A549 (cell line): ENCODE measurements at regions not wholly inside any gene's neighbourhood (a gene's known extent, or its start where the extent isn't known, plus 50 kb on each side); places are given as distances from the start of the nearest gene placed in this dataset.

Experiments
- ATAC-seq, 2 experiments: fragments of 200-7000 bp in 1 of 2; fragments of >200 bp in 1 of 2; cut with Nextera tagmentation in 1 of 2; cut with Tn5 transposase in 1 of 2; 3 replicates each; pipeline versions ENCODE4 v1.8.0 to v1.9.1; 2018 to 2020; ENCODE audit warnings: mild to moderate bottlenecking in 1 of 2, moderate library complexity in 1 of 2
- CTCF ChIA-PET: fragments of 300-600 bp; sonication (Branson Sonifier 250); formaldehyde crosslinking; extraction: SDS; loops from one replicate; lab custom pipeline; 2021; ENCODE audit warnings: antibody characterized with exemption, inconsistent platforms; lab: Yijun Ruan, JAX
- POLR2A ChIA-PET: fragments of 350-600 bp; formaldehyde crosslinking; extraction: SDS; loops from one replicate; lab custom pipeline; 2021; ENCODE audit warnings: antibody characterized with exemption, inconsistent platforms; lab: Yijun Ruan, JAX
- DNase-seq, 2 experiments: peaks; one replicate each; pipeline versions ENCODE4 v3.0.0 to v3.0.0-alpha.2; 2011 to 2016; ENCODE audit warnings: low read depth in 1 of 2, low spot score in 1 of 2
- FAIRE-seq: peaks from 2 replicates; lab custom pipeline; 2011; peaks lifted over from hg19 to GRCh38; lab: Jason Lieb, UNC
- H3K27ac ChIP-seq, 2 experiments: fragments of >200 bp; sonication (Bioruptor Twin); formaldehyde crosslinking; 3 replicates each; pipeline ENCODE4 v1.5.1; 2016 to 2017
- H3K4me1 ChIP-seq: fragments of >200 bp; sonication (Bioruptor Twin); formaldehyde crosslinking; 3 replicates; pipeline ENCODE4 v1.6.1; 2016
- H3K4me2 ChIP-seq: fragments of >200 bp; sonication (Bioruptor Twin); formaldehyde crosslinking; 3 replicates; pipeline ENCODE4 v1.6.1; 2016
- H3K4me3 ChIP-seq: fragments of >200 bp; sonication (Bioruptor Twin); formaldehyde crosslinking; 3 replicates; pipeline ENCODE4 v1.5.1; 2016
- H3K9me3 ChIP-seq: fragments of >200 bp; sonication (Bioruptor Twin); formaldehyde crosslinking; 3 replicates; pipeline ENCODE4 v1.6.1; 2016
- BHLHE40 ChIP-seq: IDR thresholded peaks from 2 replicates; pipeline ENCODE4 v1.6.1; 2012; ENCODE audit warnings: low read depth, low read length, inconsistent platforms
- CBX8 ChIP-seq: fragments of 200-600 bp; sonication (generic); IDR thresholded peaks from 2 replicates; pipeline ENCODE4 v1.6.1; 2016
- CHD2 ChIP-seq: fragments of 150-350 bp; IDR thresholded peaks from 2 replicates; pipeline ENCODE4 v1.6.1; 2014; ENCODE audit warnings: low read length; ENCODE audit not compliant: partially characterized antibody
- CHD4 ChIP-seq: fragments of 200-600 bp; sonication (generic); IDR thresholded peaks from 2 replicates; pipeline ENCODE4 v1.6.1; 2016; ENCODE audit warnings: antibody characterized with exemption, mild to moderate bottlenecking, borderline replicate concordance
- CTCF ChIP-seq: fragments of >200 bp; sonication (Bioruptor Twin); formaldehyde crosslinking; IDR thresholded peaks from 3 replicates; pipeline ENCODE4 v1.5.1; 2016
- E2F6 ChIP-seq: IDR thresholded peaks from 2 replicates; pipeline ENCODE4 v1.6.1; 2012; ENCODE audit warnings: low read depth, borderline replicate concordance
- EHMT2 ChIP-seq: fragments of 200-600 bp; sonication (generic); IDR thresholded peaks from 2 replicates; pipeline ENCODE4 v1.6.1; 2016; ENCODE audit warnings: antibody characterized with exemption, low read depth, mild to moderate bottlenecking, moderate library complexity
- EP300 ChIP-seq, 2 experiments: fragments of >200 bp; sonication (Bioruptor Twin); formaldehyde crosslinking; IDR thresholded peaks; 2 replicates in 1 of 2; 3 replicates in 1 of 2; pipeline ENCODE4 v1.6.1; 2016 to 2017
- ESRRA ChIP-seq: fragments of 150-350 bp; IDR thresholded peaks from 2 replicates; pipeline ENCODE4 v1.6.1; 2014; ENCODE audit warnings: mild to moderate bottlenecking, low read length, borderline replicate concordance
- FOSB ChIP-seq: fragments of 250-450 bp; sonication (Bioruptor Pico); IDR thresholded peaks from 2 replicates; pipeline ENCODE4 v1.5.0; 2020; ENCODE audit warnings: mild to moderate bottlenecking, moderate library complexity
- FOSL2 ChIP-seq, 2 experiments: fragments of 450-650 bp in 1 of 2; fragments of >200 bp in 1 of 2; sonication (Bioruptor Twin) in 1 of 2; formaldehyde crosslinking; IDR thresholded peaks; 2 replicates each; pipeline versions ENCODE4 v1.5.0 to v1.6.1; 2016 to 2020; ENCODE audit warnings: mild to moderate bottlenecking in 1 of 2, moderate library complexity in 1 of 2
- GATA3 ChIP-seq: IDR thresholded peaks from 2 replicates; pipeline ENCODE4 v1.6.1; 2012; ENCODE audit warnings: borderline replicate concordance
- HDAC2 ChIP-seq: fragments of 200-600 bp; sonication (generic); IDR thresholded peaks from 2 replicates; pipeline ENCODE4 v1.6.1; 2016
- HEYL ChIP-seq: fragments of 250-450 bp; sonication (Bioruptor Pico); IDR thresholded peaks from 2 replicates; pipeline ENCODE4 v1.8.0; 2021; ENCODE audit warnings: mild to moderate bottlenecking, moderate library complexity
- JUN ChIP-seq, 2 experiments: fragments of >200 bp; sonication (Bioruptor Twin); formaldehyde crosslinking; IDR thresholded peaks; 2 replicates in 1 of 2; 3 replicates in 1 of 2; pipeline ENCODE4 v1.6.1; 2016 to 2017
- KDM5A ChIP-seq: fragments of 200-600 bp; sonication (generic); IDR thresholded peaks from 2 replicates; pipeline ENCODE4 v1.6.1; 2016; ENCODE audit warnings: antibody characterized with exemption, mild to moderate bottlenecking
- MAX ChIP-seq: IDR thresholded peaks from 2 replicates; pipeline ENCODE4 v1.6.1; 2012
- MYC ChIP-seq: IDR thresholded peaks from 2 replicates; pipeline ENCODE4 v1.6.1; 2012; ENCODE audit warnings: mild to moderate bottlenecking, inconsistent platforms, low read length, improper control_type of control experiment, borderline replicate concordance
- NPAS2 ChIP-seq: fragments of 250-450 bp; sonication (Bioruptor Pico); IDR thresholded peaks from 2 replicates; pipeline ENCODE4 v1.8.0; 2022; ENCODE audit warnings: mild to moderate bottlenecking, moderate library complexity, borderline replicate concordance
- POLR2A ChIP-seq: IDR thresholded peaks from 2 replicates; pipeline ENCODE4 v1.6.1; 2012; ENCODE audit warnings: mild to moderate bottlenecking, low read length
- POLR2AphosphoS2 ChIP-seq: conservative IDR thresholded peaks from 2 replicates; pipeline ENCODE4 v1.6.1; 2012; ENCODE audit warnings: low read length, improper control_type of control experiment, inconsistent platforms
- RAD21 ChIP-seq, 2 experiments: fragments of >200 bp in 1 of 2; sonication (Bioruptor Twin) in 1 of 2; formaldehyde crosslinking in 1 of 2; IDR thresholded peaks in 1 of 2; conservative IDR thresholded peaks in 1 of 2; 2 replicates in 1 of 2; 3 replicates in 1 of 2; pipeline ENCODE4 v1.6.1; 2012 to 2018; ENCODE audit warnings: inconsistent platforms in 1 of 2
- RCOR1 ChIP-seq: fragments of 150-350 bp; IDR thresholded peaks from 2 replicates; pipeline ENCODE4 v1.6.1; 2014; ENCODE audit warnings: antibody characterized with exemption, low read length, low read depth
- RFX5 ChIP-seq: fragments of 450-650 bp; IDR thresholded peaks from 2 replicates; pipeline ENCODE4 v1.7.1; 2014; ENCODE audit warnings: antibody characterized with exemption, mild to moderate bottlenecking, moderate library complexity
- RNF2 ChIP-seq: fragments of 200-600 bp; sonication (generic); IDR thresholded peaks from 2 replicates; pipeline ENCODE4 v1.6.1; 2016; ENCODE audit warnings: low read depth, mild to moderate bottlenecking, antibody characterized with exemption, moderate library complexity, borderline replicate concordance
- SMC3 ChIP-seq: fragments of >200 bp; sonication (Bioruptor Twin); formaldehyde crosslinking; IDR thresholded peaks from 3 replicates; pipeline ENCODE4 v1.6.1; 2018; ENCODE audit warnings: inconsistent platforms
- USF2 ChIP-seq: fragments of 450-650 bp; IDR thresholded peaks from 2 replicates; pipeline ENCODE4 v1.6.1; 2014; ENCODE audit warnings: antibody characterized with exemption
- WGBS: methylation state at CpG from one replicate; pipeline ENCODE4 v1.1.6; 2017; ENCODE audit errors: missing lambda C conversion rate; 5-methylcytosine and 5-hydroxymethylcytosine counted together
- TF ChIP-seq, protein P1 (sequence below): fragments of >200 bp; sonication (Bioruptor Twin); formaldehyde crosslinking; IDR thresholded peaks from 2 replicates; pipeline ENCODE4 v1.6.1; 2016
- TF ChIP-seq, protein P2 (sequence below): fragments of >200 bp; sonication (Bioruptor Twin); formaldehyde crosslinking; IDR thresholded peaks from 3 replicates; pipeline ENCODE4 v1.6.1; 2016

GRCh38 chr21:19141511-19141910 is 737.9 kb upstream of the TMPRSS15 start:
- POLR2A ChIA-PET = no interaction called here

DNA sequence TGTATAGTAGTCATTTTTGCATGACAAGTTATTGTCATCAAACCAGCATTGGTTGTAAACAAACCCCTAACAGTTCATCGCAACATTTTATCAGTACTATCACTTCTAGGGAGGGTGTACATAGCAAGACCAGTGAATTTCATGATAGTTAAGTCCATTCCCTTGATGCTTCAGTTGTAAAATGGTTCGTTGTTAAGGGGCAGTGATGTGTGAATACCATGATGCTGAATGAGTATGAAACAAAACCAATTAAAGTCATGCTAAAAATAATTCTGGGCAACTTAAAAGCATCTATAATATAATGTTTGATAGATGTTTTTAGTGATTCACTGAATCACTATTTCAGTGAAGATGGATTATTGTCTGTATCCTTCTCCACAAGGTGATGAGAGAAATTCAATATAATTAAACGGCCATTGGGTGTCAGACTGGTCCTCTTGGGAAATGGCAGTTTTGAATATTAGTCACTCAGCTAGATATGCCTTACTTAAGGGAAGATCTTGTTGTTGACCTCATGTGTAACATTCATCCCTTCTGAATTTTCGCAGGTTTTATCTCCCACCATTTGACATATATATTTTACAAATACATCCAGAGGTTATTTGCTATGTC is 742.2 kb upstream of the TMPRSS15 start:
- FAIRE-seq = no peak
- Histone ChIP-seq H3K9me3 (no peaks in the 10 kb centered on the region; the same call in 2 of the 3 replicates), H3K4me3 (no peak overlapping the region), H3K27ac (no peak overlapping the region), H3K4me1 (no peaks in the 10 kb centered on the region), H3K4me2 (no peak overlapping the region)
- ATAC-seq = no peak
- ChIA-PET CTCF (no interaction called here), POLR2A (no interaction called here)
- TF ChIP-seq GATA3 = no peak
- no peak for TF ChIP-seq RCOR1
- TF ChIP-seq CBX8 = no peak
- TF ChIP-seq EP300 (IDR thresholded peaks at IDR 0.05) = no peak
- no peak for TF ChIP-seq MAX
- TF ChIP-seq USF2 = no peak
- TF ChIP-seq CHD4 = no peak
- TF ChIP-seq ESRRA = no peak
- no peak for TF ChIP-seq HEYL (CRISPR knock-in tag)
- no peak for TF ChIP-seq HDAC2
- TF ChIP-seq, protein P1, sequence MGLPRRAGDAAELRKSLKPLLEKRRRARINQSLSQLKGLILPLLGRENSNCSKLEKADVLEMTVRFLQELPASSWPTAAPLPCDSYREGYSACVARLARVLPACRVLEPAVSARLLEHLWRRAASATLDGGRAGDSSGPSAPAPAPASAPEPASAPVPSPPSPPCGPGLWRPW = no peak
- no peak for TF ChIP-seq CHD2
- no peak for TF ChIP-seq E2F6
- TF ChIP-seq SMC3 = no peak
- no peak for TF ChIP-seq RNF2
- no peak for TF ChIP-seq POLR2AphosphoS2
- no peak for TF ChIP-seq RAD21 (conservative IDR thresholded peaks at IDR 0.05 in 1 of 2, IDR thresholded peaks at IDR 0.05 in 1 of 2)
- no peak for TF ChIP-seq FOSL2 (IDR thresholded peaks at IDR 0.05)
- no peak for TF ChIP-seq FOSL2 (CRISPR knock-in tag; IDR thresholded peaks at IDR 0.05)
- no peak for TF ChIP-seq RFX5
- TF ChIP-seq CTCF = no peak
- 3% methylated on average over 4 of the region's 4 CpGs for WGBS
- DNase-seq = no peak

More at GRCh38 chr21:19141511-19141910, 737.9 kb upstream of the TMPRSS15 start:
- H3K4me2 ChIP-seq = no peak overlapping the region
- ATAC-seq (no peak), FAIRE-seq (no peak), DNase-seq (no peak)
- H3K27ac ChIP-seq = no peak overlapping the region
- WGBS = 5% methylated on average over 2 of the region's 2 CpGs
- H3K9me3 ChIP-seq = no peaks in the 10 kb centered on the region; the same call in 2 of the 3 replicates
- H3K4me1 ChIP-seq = no peaks in the 10 kb centered on the region
- no peak overlapping the region for H3K4me3 ChIP-seq
- no peak for TF ChIP-seq POLR2A
- TF ChIP-seq JUN (IDR thresholded peaks at IDR 0.05) = no peak
- TF ChIP-seq MYC = no peak
- TF ChIP-seq KDM5A = no peak
- no peak for TF ChIP-seq NPAS2
- no peak for TF ChIP-seq RFX5
- TF ChIP-seq BHLHE40 = no peak
- TF ChIP-seq FOSB (CRISPR knock-in tag) = no peak
- no peak for TF ChIP-seq MAX
- TF ChIP-seq USF2 = no peak
- TF ChIP-seq, protein P2, sequence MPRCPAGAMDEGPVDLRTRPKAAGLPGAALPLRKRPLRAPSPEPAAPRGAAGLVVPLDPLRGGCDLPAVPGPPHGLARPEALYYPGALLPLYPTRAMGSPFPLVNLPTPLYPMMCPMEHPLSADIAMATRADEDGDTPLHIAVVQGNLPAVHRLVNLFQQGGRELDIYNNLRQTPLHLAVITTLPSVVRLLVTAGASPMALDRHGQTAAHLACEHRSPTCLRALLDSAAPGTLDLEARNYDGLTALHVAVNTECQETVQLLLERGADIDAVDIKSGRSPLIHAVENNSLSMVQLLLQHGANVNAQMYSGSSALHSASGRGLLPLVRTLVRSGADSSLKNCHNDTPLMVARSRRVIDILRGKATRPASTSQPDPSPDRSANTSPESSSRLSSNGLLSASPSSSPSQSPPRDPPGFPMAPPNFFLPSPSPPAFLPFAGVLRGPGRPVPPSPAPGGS = no peak
- TF ChIP-seq EHMT2 = no peak
- TF ChIP-seq, protein P1 = no peak
- TF ChIP-seq E2F6 = no peak
- CTCF ChIA-PET = no interaction called here
